HK-2 (cell line): ENCODE measurements at regions not wholly inside any gene's neighbourhood (a gene's known extent, or its start where the extent isn't known, plus 50 kb on each side); places are given as distances from the start of the nearest gene placed in this dataset.
A peak's percentile ranks its signal among the peaks of the same experiment; 100 is the strongest.

Source experiments
- DNase-seq: peaks from one replicate; pipeline ENCODE4 v3.0.0-alpha.2; 2018; ENCODE audit not compliant: unreplicated experiment

DNA sequence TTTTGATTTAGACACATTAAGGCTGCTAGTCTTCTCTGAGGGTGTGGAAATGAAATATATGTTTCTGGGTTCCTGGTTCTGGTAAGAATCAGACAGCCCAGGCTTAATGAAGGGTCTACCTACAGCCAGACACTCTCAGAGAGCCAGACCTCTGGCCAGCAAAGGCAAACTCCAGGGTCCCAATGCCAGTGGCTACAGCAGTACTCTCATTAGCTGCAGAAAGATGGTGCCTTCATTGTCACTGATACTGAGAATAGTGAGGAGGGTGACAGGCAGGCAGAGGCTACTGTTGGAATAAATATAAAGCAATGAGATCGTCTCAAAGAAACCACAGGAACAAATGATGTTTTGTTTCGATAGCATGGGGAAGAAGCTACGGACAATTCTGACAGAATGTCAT is 437.6 kb downstream of the GPM6A start:
- no peak for DNase-seq

DNA sequence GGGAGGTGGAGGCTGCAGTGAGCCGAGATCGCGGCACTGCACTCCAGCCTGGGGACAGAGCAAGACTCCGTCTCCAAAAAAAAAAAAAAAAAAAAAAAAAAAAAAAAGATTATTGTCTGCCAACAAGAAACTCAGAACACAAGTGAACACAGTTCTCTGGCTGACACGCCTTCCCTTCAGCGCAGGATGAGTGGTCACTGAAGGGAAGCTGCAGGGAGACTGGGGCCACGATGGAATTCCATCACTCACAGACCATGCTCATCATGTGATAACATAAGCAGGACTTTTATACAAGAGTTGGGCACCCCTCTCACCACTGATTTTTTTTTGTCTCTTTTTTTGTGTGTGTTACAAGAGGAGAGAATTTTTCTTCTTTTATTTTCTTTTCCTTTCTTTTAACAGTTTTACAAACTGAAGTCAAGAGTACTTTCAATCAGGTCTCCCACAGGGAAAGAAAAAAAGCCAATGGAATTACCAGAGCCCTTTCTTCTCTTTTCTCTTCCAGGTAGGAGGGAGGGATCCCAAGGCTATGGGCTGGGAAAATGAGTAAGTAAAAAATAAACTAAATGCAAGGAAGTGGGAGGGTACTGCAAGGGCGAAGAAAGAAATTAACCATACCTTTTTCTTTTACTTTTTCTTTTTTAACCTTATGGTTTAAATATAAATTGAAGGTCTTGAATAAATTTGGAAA is 435.6 kb downstream of the GPM6A start:
- no peak for DNase-seq

DNA sequence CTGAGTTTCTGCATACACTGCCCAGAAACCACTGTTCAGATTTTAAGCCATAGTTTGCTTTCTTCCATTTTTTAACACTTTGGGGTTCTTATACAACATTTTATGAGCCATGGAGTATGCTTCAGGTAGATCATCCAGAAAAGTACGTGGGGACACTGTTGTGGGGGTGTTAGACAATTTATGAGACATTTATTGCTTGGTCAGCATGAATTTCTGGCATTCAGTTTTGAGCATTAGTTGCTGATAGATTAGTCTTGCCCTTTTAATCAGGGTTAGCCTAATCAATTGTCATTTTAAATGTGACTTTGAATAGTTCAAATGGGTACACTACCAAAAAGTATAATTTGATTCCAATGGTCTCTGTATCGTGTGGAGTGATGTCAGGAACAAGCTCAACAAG is 434.9 kb downstream of the GPM6A start:
- no peak for DNase-seq

DNA sequence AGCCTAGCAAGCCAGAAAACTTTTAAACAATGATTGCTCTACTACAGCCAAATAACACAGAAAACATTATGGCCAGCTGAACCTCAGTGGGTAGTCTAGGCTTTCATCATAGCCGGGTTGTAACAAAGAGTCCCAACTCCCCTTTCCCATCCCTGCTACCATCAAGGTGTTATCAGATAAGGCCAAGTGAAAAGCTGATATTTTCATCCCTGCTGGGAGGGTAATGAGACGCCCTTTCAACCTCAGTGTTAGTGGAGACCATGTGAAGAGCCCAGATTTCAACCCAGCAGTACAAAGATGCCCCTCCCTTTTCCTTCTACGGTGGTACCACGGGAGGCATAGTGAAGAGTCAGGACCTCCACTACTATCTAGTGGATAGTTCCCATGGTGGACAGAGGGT is 433.7 kb downstream of the GPM6A start:
- DNase-seq = no peak

DNA sequence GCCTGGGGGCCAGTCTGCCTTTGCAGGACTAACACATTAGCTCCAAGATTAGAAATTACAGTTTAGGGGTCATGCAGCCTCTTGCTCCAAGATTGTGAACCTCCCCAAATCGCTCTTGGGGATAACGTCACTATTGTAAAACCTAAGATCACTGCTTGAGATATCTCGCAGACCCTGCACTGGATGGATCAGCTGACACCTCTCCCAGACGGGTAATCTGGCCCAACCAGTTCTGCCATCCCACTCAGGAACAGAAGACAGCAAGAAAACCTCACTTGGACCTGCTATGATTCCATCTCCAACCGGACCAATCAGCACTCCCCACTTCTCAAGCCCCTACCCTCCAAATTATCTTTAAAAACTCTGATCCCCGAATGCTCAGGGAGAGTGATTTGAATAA is 431.2 kb downstream of the GPM6A start:
- DNase-seq = no peak

DNA sequence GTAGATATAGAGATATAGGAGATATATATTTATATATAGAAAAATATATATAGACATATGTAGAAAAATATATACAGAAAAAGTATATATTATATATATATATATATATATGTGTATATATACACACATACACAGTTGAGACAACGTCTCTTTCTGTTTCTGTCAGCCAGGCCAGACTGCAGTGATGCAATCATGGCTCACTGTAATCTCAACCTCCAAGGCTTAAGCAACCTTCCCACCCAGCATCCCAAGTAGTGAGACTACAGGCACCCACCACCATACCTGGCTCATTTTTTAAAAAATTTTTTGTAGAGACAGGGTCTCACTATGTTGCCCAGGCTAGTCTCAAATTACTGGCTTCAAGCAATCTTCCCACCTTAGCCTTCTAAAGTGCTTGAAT is 426.3 kb downstream of the GPM6A start:
- DNase-seq = no peak

DNA sequence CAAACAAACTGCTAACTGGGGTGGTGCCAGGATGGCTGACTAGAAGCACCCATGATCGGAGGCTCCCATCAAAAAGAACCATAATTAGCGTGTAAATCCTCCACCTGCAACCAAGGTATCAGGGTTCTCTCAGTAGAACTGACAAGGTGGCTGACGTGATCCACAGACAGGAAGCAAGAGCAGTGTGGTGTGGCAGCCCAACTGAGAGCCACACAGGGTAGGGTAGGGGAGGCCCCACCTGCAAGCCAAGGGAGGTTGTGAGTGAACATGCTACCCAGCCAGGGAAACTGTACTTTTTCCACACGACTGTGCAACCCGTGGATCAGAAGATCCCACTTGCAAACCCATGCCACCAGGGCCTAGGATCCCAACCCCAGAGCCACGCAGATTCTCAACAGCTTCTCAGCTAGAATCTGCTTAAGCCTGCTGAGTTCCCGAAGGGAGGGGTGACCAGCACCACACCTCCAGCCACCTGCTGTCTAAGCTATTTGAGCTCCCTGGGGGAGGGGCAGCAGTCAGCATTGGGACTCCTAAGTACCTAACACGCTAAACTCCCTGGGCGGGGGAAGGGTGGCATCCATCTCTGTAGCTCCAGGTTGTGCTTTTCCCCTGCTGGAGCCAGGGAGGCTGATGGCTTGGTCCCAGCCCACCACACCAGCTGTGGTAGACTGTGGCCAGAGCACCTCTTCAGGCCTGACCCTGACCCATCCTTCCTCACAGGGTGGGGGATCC is 425.1 kb downstream of the GPM6A start:
- no peak for DNase-seq

DNA sequence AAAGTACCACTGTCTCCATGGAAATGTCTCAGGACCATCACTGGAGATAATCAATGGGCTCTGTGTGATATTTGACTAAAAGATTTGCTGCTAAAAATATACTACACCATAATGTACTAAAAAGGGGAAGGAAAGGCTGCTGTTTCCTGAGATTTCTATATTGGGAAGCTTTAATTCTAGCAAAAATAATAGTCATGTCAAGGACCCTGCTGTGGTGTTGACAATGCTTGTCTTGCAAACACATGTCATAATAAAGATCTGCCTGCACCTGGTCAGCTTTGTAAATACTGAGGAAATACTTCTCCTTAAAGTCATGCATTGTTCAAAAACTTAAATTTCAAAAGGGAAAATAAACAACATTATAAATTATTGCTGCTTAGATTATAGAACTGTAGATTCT is 417.9 kb downstream of the GPM6A start:
- no peak for DNase-seq

DNA sequence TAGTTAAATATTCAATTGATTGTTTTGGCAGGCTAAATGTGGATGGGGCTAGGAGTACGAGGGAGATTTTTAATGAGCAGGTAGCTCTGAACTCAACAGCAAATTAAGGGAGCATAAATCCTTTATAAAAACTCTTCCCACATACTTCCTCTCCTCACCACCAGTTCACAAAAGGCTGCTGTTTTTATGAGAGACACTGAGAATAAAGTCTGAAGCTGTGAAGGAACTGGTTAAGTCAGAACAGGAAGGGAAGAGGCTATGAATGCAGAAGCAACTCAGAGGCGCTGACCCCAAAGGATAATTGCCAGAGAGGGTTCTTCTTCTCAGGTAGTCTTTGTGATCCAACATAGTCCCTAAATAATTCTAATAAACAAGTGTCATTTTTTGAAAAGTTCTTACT is 406.1 kb downstream of the GPM6A start:
- no peak for DNase-seq

DNA sequence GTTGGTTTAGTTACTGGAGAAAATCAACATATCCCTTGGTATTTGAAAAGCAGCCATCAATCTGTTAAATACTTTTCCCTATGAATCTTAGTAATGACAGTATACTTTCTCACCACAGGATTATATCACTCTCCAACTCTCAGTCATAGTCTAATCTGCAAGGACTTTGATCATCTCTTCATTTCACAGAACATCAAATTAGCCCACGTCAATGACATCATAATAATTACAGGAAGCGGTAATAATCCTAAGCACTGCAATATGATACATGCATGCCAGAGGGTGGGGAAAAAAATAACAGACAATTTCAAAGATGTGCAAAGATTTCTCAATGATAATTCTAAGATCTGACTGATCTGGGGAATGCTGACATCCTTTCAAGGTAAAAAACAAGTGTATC is 404.1 kb downstream of the GPM6A start:
- no peak for DNase-seq

DNA sequence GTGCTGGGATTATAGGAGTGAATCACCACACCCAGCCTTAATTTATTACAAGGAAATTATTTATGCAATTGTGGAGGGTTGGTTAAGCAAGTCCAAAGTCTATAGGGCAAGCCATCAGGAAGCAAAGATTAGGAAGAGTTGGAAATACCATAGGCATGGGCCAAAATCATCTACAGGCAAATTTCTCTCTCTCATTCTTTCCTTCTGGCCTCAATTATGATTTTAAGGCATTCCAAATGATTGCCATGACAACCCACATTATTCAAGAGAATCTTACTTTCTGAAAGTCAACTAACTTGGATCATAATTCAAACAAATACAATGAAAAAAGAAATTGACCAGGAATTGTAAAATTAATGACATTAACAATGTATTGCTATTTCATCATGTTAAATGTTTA is 400.8 kb downstream of the GPM6A start:
- no peak for DNase-seq

DNA sequence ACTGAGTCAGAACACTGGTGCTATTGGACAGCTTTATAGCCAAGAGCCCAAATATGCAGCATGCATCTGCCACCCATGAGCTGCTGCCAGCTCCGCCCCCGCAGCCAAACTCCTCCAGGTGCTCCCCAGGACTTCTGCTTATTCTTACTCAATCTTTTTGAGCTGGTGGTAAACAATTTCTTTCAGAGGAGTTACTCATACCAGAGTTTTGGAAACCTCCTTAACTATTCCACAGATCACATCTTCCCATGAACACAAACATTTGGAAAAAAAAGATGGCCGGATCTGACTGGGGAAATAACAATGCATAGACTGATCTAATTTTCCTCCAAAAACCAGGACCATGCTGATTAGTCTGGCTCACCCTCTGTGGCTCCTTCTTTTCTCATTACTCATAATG is 399.9 kb downstream of the GPM6A start:
- no peak for DNase-seq

DNA sequence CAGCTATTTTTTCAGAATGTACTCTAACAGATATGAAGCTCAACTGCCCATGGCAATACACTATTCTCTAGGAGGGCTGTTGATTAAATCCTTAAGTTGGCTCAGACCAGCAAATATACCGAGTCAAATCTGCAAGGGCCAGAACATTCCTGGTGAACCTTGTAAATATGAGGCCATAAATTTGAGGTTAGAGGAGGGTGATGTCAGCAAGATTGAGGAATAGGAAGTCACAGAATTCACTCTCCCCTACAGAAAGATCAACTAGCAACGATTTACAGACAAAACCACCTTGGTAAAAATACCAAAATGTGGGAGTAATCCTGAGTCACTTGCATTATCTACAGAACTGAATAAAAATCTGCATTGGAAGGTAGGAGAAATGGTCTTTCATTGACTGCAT is 399.3 kb downstream of the GPM6A start:
- DNase-seq = no peak

DNA sequence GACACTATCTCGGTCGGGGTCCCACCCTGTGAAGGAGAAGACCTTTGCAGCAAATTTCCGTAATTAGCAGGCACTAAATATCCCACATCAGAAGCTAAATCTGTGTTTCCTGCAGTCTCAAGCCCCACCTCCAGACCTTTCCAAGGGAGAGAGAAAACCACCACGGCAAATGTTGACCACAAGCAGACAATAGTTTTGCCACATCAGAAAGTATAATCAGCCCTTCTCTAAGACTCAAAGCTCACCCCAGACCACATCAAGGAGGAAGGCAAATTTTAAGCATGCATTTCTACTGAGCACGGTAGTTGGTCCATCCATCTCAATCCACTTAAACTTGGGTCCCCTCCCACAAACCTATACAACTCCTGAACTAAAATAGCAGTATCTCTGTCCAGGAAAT is 398.5 kb downstream of the GPM6A start:
- DNase-seq = no peak

DNA sequence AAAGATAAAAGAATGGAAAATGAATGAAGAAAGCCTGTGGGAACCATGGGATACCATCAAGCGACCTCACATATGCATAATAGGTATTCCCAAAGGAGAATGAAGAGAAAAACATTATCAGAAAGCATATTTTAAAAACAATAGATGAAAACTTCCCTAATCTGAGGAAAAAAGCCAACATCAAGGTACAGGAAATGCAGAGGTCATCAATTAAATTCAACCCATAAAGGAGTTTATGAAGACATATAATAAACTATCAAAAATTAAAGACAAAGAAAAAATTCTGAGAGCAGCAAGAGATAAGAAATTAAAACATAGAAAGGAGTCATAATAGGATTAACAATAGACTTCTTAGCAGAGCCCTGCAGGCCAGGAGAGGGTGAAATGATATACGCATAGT is 397.5 kb downstream of the GPM6A start:
- no peak for DNase-seq

DNA sequence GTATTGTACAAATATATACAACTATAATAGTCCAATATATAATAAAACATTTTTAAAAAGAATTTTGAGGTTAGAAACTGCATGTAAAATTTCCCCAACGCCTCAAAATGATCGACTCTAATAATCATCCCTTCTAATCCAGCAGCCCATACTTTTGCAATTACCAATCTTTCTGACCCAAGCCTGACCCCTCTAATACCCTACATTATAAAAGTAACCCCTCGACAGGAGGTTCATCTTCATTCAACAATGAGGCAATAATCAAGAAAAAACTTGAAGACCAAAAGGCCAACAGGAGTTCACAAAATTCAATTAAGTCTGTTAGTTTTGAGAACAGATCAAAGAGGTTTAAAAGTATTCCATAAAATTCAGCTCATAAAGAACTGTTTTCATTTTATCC is 393.5 kb downstream of the GPM6A start:
- no peak for DNase-seq

DNA sequence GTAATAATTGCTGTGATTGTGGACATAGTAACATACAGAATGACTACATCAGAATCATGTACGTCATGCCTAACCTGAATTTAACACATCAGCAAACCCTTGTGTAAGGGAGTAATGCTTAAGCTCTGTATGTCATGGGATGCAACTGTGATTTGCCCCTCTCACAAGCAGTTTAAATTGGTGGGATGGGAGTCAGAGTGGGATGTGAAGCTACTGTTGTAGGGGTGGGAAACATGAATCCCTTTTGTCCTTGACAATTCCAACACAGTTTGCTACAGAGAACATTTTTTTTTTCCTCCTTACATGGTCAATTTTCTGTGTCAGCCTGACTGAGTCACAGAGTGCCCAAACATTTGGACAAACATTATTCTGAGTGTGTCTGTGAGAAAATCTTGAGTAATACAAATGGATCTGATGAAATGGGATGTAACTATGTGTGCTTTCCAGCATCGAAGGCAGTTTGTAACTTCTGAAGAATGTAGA is 392.8 kb downstream of the GPM6A start:
- peak; percentile 26 for DNase-seq

DNA sequence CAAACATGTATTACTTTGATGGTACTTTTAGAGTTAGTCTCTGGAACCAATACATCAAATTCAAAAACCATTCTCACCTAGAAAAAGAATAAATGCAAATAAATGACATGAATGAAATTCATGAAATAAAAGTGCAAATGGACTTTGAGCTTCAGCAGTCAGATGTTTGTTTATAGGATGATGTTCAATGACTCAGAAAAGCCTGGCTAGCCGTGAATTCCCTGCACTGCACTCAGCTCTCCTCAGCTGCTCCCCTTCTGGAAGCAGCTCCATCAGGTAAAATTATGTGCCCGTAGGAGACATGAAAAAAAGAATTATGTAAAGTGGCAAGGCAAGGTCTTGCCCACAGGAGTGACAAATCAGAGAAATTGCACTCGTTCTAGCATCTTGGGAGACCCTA is 390.6 kb downstream of the GPM6A start:
- no peak for DNase-seq

DNA sequence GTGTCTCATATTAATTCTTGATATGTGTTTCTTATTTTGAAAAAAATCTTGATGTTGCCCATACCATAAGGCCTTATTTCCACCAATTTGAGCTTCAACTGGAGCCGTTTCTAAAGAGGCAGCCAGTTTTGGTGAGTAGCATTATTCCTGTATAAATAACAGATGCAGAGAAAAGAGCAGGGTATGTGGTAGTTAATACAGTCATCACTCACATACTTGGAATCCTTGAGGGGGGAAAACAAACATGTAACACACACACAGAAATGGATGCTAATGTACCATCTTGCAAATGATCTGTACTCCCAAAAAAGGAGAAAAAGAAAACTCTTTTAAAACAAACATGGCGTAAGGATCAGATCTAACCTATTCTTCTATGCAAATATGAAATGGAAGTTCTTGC is 389.7 kb downstream of the GPM6A start:
- no peak for DNase-seq

DNA sequence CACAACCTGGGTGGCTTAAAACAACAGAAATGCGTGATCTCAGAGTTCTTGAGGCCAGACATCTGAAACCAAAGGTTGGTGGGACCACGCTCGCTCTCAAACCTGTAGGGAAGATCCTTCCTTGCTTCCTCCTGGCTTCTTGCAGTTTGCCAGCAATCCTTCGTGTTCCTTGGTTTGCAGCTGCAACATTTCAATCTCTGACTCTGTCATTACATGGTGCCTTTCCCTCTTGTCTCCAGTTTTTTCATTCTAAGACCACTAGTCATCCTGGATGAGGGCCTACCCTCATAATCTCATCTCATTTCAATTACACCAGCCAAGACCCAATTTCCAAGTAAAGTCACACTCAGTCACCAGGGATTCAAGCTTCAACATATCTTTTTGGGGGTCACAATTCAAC is 388.0 kb downstream of the GPM6A start:
- no peak for DNase-seq

DNA sequence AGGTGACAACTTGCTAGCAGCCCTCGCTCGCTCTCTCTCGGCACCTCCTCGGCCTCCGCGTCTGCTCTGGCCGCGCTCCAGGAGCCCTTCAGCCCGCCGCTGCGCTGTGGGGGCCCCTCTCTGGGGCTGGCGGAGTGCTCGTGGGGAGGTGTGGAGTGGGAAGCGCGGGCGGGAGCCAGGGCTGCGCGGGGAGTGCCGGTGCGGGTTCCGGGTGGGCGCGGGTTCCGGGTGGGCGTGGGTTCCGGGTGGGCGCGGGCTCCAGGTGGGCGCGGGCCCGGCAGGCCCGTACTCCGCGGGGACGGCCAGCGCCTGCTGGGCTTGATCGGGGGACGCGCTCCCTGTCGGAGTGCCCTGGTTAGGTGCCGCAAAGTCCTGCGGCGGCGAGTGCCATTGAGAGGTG is 384.3 kb downstream of the GPM6A start:
- no peak for DNase-seq

DNA sequence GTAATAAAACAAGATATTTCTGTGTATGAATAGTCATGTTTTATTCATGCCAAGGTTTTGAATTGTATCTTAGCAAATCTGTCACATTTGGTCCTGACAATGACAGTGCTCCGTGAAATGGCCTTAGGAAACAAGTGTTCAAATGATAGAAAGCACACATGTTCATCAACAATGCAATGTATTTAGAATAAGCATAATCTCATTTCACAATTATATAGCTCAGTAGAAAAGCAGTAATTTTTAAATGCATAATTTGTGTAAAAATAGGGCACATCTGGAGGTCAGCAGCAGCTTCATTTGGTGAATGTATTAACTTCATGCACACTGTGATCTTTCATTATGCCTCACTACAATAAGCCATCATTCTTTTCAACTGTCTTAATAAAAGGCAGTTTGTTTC is 380.4 kb downstream of the GPM6A start:
- no peak for DNase-seq

DNA sequence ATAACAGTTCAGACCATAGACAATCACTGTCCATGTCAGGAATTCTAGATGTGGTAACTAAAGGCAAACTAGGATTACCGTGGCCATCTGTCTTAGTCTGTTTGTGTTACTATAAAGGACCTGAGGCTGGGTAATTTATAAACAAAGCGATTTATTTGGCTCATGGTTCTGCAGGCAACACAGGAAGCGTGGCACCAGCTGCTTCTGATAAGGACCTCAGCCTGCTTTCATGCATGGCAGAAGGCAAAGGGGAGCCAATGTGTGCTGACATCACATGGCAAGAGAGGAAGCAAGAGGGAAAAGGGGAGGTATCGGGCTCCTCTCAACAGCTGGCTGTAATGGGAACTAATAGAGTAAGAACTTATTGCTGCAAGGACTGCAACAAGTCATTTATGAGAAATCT is 376.7 kb downstream of the GPM6A start:
- DNase-seq = no peak

DNA sequence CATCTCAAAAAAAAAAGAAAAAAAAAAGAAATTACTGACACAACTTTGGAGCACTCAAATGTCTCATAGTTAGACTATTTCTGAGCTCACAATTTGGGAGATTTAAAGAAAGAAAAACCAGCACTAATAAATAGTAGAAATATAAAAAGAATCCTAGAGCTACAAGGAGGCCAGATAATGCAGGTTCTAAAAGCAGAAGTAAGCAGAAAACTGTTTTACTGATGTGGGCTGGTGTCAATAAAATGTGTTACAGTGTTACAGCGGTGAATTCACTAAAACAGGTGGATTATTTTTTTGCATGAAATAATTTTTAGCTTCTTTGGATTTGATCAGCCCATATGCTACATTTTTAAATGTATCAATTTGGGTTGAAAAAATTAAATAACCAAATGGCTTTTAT is 375.9 kb downstream of the GPM6A start:
- no peak for DNase-seq
